ENCODE measurements at regions not wholly inside any gene's neighbourhood (a gene's known extent, or its start where the extent isn't known, plus 50 kb on each side); places are given as distances from the start of the nearest gene placed in this dataset.

GRCh38 chr9:118187408-118187807 lies 483.2 kb downstream of the TLR4 start:
- no peak overlapping the region for H3K27ac ChIP-seq (ENCODE audit: low read depth, low read length)
- no peak overlapping the region for H3K4me3 ChIP-seq (ENCODE audit: low read depth, low read length)
- peaks cover 17% of the 10 kb centered on the region for H3K9me3 ChIP-seq (ENCODE audit: control insufficient read depth, insufficient read depth, low read length)
- H3K27me3 ChIP-seq (ENCODE audit: control insufficient read depth, insufficient read depth, low read length) = no peaks in the 10 kb centered on the region
- no peak for DNase-seq (ENCODE audit: low read depth, low spot score)
- no peak for TF ChIP-seq CTCF (IDR thresholded peaks at IDR 0.05; ENCODE audit: low read depth, low read length)
- ChIA-PET POLR2A (no interaction called here), CTCF (no interaction called here)

GRCh38 chr9:118189615-118190014 lies 485.4 kb downstream of the TLR4 start:
- H3K27me3 ChIP-seq (ENCODE audit: control insufficient read depth, insufficient read depth, low read length) = no peaks in the 10 kb centered on the region
- TF ChIP-seq CTCF (IDR thresholded peaks at IDR 0.05; ENCODE audit: low read depth, low read length) = no peak
- ChIA-PET POLR2A (no interaction called here), CTCF (no interaction called here)
- no peak overlapping the region for H3K27ac ChIP-seq (ENCODE audit: low read depth, low read length)
- peaks cover 19% of the 10 kb centered on the region for H3K9me3 ChIP-seq (ENCODE audit: control insufficient read depth, insufficient read depth, low read length)
- H3K4me3 ChIP-seq (ENCODE audit: low read depth, low read length) = no peak overlapping the region
- no peak for DNase-seq (ENCODE audit: low read depth, low spot score)

- no peak for TF ChIP-seq CTCF (IDR thresholded peaks at IDR 0.05; ENCODE audit: low read depth, low read length)
- POLR2A ChIA-PET = no interaction called here
- Histone ChIP-seq H3K27me3 (ENCODE audit: control insufficient read depth, insufficient read depth, low read length) (no peaks in the 10 kb centered on the region), H3K27ac (ENCODE audit: low read depth, low read length) (no peak overlapping the region), H3K4me3 (ENCODE audit: low read depth, low read length) (no peak overlapping the region), H3K9me3 (ENCODE audit: control insufficient read depth, insufficient read depth, low read length) (peaks cover 19% of the 10 kb centered on the region)
- CTCF ChIA-PET = interaction anchor here (0.5 kb wide), 1 partner anchor 403 kb away, joined by 3 read pairs; no protein-coding TSS in a partner anchor
- no peak for DNase-seq (ENCODE audit: low read depth, low spot score)
Measured at GRCh38 chr9:118192807-118193206, 488.6 kb downstream of the TLR4 start.

GRCh38 chr9:118209343-118209742 lies 505.1 kb downstream of the TLR4 start:
- no peaks in the 10 kb centered on the region for H3K27me3 ChIP-seq (ENCODE audit: control insufficient read depth, insufficient read depth, low read length)
- CTCF ChIA-PET = no interaction called here
- H3K9me3 ChIP-seq (ENCODE audit: control insufficient read depth, insufficient read depth, low read length) = peaks cover 9% of the 10 kb centered on the region; the same call in 1 of the 2 replicates
- POLR2A ChIA-PET = no interaction called here
- H3K4me3 ChIP-seq (ENCODE audit: low read depth, low read length) = no peak overlapping the region
- no peak for DNase-seq (ENCODE audit: low read depth, low spot score)
- H3K27ac ChIP-seq (ENCODE audit: low read depth, low read length) = no peak overlapping the region
- no peak for TF ChIP-seq CTCF (IDR thresholded peaks at IDR 0.05; ENCODE audit: low read depth, low read length)

GRCh38 chr9:118215549-118215948 lies 511.3 kb downstream of the TLR4 start:
- no peak for DNase-seq (ENCODE audit: low read depth, low spot score)
- H3K27me3 ChIP-seq (ENCODE audit: control insufficient read depth, insufficient read depth, low read length) = no peaks in the 10 kb centered on the region
- H3K9me3 ChIP-seq (ENCODE audit: control insufficient read depth, insufficient read depth, low read length) = no peaks in the 10 kb centered on the region; the same call in 1 of the 2 replicates
- no peak overlapping the region for H3K27ac ChIP-seq (ENCODE audit: low read depth, low read length)
- ChIA-PET POLR2A (no interaction called here), CTCF (no interaction called here)
- H3K4me3 ChIP-seq (ENCODE audit: low read depth, low read length) = no peak overlapping the region
- TF ChIP-seq CTCF (IDR thresholded peaks at IDR 0.05; ENCODE audit: low read depth, low read length) = no peak
